ENCODE measurements at regions not wholly inside any gene's neighbourhood (a gene's known extent, or its start where the extent isn't known, plus 50 kb on each side); places are given as distances from the start of the nearest gene placed in this dataset.

DNA sequence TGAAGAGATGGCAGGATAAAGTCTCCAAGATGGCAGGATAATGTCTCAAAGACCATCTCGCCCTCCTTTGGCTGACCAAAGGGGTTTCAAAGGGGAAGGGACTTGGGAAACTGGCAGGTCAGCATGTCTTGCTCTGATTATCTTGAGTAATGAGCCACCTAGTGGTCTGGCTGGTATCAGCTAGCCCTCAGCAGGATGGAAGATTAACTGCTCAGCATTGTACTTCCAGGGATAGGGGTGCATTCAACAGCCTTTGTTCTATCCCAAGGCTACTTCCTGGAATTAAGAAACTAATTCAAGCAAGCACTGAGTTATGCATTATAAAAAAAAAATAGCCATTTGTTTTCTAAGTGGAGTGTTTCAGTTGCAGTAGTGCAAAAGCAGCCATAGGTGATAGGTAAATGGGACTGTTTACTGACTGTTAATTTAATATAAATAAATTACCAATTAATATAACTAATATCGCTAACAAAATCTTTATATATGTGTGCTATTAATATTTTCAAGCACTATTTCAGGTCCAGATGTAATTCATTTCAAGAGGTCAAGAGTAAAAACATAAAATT is 555.5 kb downstream of the CDH9 start:
- peak; percentile 96 for ATAC-seq
- CTCF ChIA-PET: no interaction called here
- peak overlapping the region; percentile 30 to 44 for H3K4me3 ChIP-seq (ENCODE audit: low read depth in 2 of 2, low read length in 2 of 2)
- intact Hi-C loops (cut with micrococcal nuclease; ENCODE audit: unreplicated experiment) (loop anchor here (10.0 kb wide), 1 partner anchor 148 kb away; no protein-coding TSS in a partner anchor), in situ Hi-C loops (cut with HindIII; ENCODE audit: low pct_unique_long_range_greater_than_20kb, low sequenced_read_pairs) (no loop called here)
- DNase-seq (ENCODE audit: low read depth, low spot score): peak; percentile 46
- no peaks in the 10 kb centered on the region for H3K36me3 ChIP-seq (ENCODE audit: control insufficient read depth, insufficient read depth, low read length)
- H3K27ac ChIP-seq (ENCODE audit: low read length): peak overlapping the region; percentile 63; the same call in 1 of the 2 replicates
- H3K9me3 ChIP-seq (ENCODE audit: control insufficient read depth, insufficient read depth, low read depth, low read length): no peaks in the 10 kb centered on the region
- H3K27me3 ChIP-seq (ENCODE audit: control insufficient read depth, insufficient read depth, low read length): no peaks in the 10 kb centered on the region
- TF ChIP-seq POLR2AphosphoS5 (IDR thresholded peaks at IDR 0.05; ENCODE audit: low read depth, low read length): no peak
- TF ChIP-seq, protein P1, sequence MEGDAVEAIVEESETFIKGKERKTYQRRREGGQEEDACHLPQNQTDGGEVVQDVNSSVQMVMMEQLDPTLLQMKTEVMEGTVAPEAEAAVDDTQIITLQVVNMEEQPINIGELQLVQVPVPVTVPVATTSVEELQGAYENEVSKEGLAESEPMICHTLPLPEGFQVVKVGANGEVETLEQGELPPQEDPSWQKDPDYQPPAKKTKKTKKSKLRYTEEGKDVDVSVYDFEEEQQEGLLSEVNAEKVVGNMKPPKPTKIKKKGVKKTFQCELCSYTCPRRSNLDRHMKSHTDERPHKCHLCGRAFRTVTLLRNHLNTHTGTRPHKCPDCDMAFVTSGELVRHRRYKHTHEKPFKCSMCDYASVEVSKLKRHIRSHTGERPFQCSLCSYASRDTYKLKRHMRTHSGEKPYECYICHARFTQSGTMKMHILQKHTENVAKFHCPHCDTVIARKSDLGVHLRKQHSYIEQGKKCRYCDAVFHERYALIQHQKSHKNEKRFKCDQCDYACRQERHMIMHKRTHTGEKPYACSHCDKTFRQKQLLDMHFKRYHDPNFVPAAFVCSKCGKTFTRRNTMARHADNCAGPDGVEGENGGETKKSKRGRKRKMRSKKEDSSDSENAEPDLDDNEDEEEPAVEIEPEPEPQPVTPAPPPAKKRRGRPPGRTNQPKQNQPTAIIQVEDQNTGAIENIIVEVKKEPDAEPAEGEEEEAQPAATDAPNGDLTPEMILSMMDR (IDR thresholded peaks at IDR 0.05): peak; percentile 81
- POLR2A ChIA-PET: no interaction called here
- H3K4me1 ChIP-seq (ENCODE audit: control insufficient read depth, insufficient read depth, low read length): no peaks in the 10 kb centered on the region
- no TSS peak for BruUV-seq (replicated peaks)

DNA sequence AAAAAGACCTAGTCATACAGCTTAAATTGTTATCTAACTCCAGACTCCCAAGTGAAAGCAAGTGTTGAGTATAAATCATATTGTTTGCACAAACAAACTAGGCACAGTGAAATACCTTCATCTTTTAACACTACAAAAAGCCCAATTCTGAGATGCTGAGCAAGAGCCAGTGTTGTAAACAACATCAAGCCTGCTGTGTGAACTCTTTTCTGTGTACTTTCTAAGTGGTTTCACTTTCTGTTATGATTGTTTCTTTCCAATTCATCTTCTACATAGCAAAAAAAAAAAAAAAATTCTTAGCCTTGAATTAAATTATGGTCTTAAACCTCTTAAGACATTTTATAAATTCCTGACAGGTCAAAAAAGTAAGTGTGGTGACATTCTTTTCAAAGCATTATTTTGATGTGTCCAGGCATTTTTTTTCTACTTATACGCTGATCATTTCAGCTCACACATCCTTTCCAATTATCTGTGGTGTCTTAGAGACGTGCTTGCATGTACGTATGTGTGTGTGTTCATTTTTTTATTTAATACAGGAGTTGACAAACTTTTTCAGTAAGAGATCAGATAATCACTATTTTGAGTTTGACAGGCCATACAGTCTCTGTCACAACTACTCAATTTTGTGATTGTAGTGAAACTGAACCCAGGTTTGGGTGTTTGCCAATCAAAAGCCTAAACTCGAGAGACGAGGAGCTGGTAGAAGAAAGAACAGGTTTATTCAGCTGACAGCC is 556.1 kb downstream of the CDH9 start:
- H3K27me3 ChIP-seq (ENCODE audit: control insufficient read depth, insufficient read depth, low read length): no peaks in the 10 kb centered on the region
- in situ Hi-C loops (cut with HindIII; ENCODE audit: low pct_unique_long_range_greater_than_20kb, low sequenced_read_pairs): no loop called here
- H3K4me1 ChIP-seq (ENCODE audit: control insufficient read depth, insufficient read depth, low read length): no peaks in the 10 kb centered on the region
- no peaks in the 10 kb centered on the region for H3K36me3 ChIP-seq (ENCODE audit: control insufficient read depth, insufficient read depth, low read length)
- no peak for TF ChIP-seq TCF7L2 (IDR thresholded peaks at IDR 0.05; ENCODE audit: low read depth, low read length)
- TF ChIP-seq, protein P1 (IDR thresholded peaks at IDR 0.05): no peak
- no TSS peak for BruUV-seq (replicated peaks)
- no peaks in the 10 kb centered on the region for H3K9me3 ChIP-seq (ENCODE audit: control insufficient read depth, insufficient read depth, low read depth, low read length)
- peak; percentile 48; the same call in 1 of the 2 replicates for ATAC-seq
- ChIA-PET POLR2A (no interaction called here), CTCF (no interaction called here)
- intact Hi-C loops (cut with micrococcal nuclease; ENCODE audit: unreplicated experiment): loop anchor here (10.0 kb wide), 1 partner anchor 147 kb away; no protein-coding TSS in a partner anchor
- peak overlapping the region; percentile 63; the same call in 1 of the 2 replicates for H3K27ac ChIP-seq (ENCODE audit: low read length)
- peak; percentile 7 for DNase-seq (ENCODE audit: low read depth, low spot score)
- peak overlapping the region; percentile 30 to 44 for H3K4me3 ChIP-seq (ENCODE audit: low read depth in 2 of 2, low read length in 2 of 2)

DNA sequence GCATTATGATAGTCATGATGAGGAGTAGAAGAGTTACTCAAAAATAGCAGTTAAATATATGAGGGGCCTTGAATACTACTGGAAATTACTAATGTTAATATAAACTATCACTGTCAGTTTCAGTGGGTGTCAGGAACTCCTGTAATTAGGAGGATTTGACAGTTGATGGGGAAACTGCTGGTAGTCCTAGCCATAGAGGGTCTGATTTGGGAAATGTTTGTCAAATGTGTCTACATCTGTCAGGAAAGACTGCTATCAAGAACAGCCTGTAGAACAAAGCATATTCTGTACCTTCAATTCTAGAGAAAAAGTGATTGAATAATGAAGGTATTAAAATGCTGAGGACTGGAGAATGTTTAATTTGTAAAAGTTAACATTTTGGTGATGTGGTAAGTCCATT is 567.9 kb downstream of the CDH9 start:
- H3K9me3 ChIP-seq (ENCODE audit: control insufficient read depth, insufficient read depth, low read depth, low read length): no peaks in the 10 kb centered on the region
- DNase-seq (ENCODE audit: low read depth, low spot score) (no peak), ATAC-seq (no peak)
- in situ Hi-C loops (cut with HindIII; ENCODE audit: low pct_unique_long_range_greater_than_20kb, low sequenced_read_pairs) (no loop called here), intact Hi-C loops (cut with micrococcal nuclease; ENCODE audit: unreplicated experiment) (no loop called here)
- ChIA-PET CTCF (no interaction called here), POLR2A (no interaction called here)
- no peaks in the 10 kb centered on the region for H3K36me3 ChIP-seq (ENCODE audit: control insufficient read depth, insufficient read depth, low read length)
- no peaks in the 10 kb centered on the region for H3K27me3 ChIP-seq (ENCODE audit: control insufficient read depth, insufficient read depth, low read length)
- no peak overlapping the region for H3K27ac ChIP-seq (ENCODE audit: low read length)
- no peaks in the 10 kb centered on the region for H3K4me1 ChIP-seq (ENCODE audit: control insufficient read depth, insufficient read depth, low read length)
- H3K4me3 ChIP-seq (ENCODE audit: low read depth in 2 of 2, low read length in 2 of 2): no peak overlapping the region
- BruUV-seq (replicated peaks): no TSS peak
- TF ChIP-seq POLR2AphosphoS5 (IDR thresholded peaks at IDR 0.05; ENCODE audit: low read depth, low read length) (no peak), SIN3A (IDR thresholded peaks at IDR 0.05; ENCODE audit: borderline replicate concordance, insufficient read depth, low read depth, low read length) (no peak), TCF7L2 (IDR thresholded peaks at IDR 0.05; ENCODE audit: low read depth, low read length) (no peak)
- TF ChIP-seq, protein P2, sequence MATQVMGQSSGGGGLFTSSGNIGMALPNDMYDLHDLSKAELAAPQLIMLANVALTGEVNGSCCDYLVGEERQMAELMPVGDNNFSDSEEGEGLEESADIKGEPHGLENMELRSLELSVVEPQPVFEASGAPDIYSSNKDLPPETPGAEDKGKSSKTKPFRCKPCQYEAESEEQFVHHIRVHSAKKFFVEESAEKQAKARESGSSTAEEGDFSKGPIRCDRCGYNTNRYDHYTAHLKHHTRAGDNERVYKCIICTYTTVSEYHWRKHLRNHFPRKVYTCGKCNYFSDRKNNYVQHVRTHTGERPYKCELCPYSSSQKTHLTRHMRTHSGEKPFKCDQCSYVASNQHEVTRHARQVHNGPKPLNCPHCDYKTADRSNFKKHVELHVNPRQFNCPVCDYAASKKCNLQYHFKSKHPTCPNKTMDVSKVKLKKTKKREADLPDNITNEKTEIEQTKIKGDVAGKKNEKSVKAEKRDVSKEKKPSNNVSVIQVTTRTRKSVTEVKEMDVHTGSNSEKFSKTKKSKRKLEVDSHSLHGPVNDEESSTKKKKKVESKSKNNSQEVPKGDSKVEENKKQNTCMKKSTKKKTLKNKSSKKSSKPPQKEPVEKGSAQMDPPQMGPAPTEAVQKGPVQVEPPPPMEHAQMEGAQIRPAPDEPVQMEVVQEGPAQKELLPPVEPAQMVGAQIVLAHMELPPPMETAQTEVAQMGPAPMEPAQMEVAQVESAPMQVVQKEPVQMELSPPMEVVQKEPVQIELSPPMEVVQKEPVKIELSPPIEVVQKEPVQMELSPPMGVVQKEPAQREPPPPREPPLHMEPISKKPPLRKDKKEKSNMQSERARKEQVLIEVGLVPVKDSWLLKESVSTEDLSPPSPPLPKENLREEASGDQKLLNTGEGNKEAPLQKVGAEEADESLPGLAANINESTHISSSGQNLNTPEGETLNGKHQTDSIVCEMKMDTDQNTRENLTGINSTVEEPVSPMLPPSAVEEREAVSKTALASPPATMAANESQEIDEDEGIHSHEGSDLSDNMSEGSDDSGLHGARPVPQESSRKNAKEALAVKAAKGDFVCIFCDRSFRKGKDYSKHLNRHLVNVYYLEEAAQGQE (IDR thresholded peaks at IDR 0.05; ENCODE audit: insufficient read depth in 1 of 2, low read depth in 2 of 2, low read length in 1 of 2): no peak
- TF ChIP-seq, protein P1 (IDR thresholded peaks at IDR 0.05): no peak
